Dermis blood vessel endothelial cell (primary cell): ENCODE measurements at regions not wholly inside any gene's neighbourhood (a gene's known extent, or its start where the extent isn't known, plus 50 kb on each side); places are given as distances from the start of the nearest gene placed in this dataset.
"Not testable (repeated sequence)": the region's sequence is repeated elsewhere in the genome, so short reads cannot be mapped to it uniquely, and the experiment has no call there.

Experiments used
- DNase-seq: peaks from one replicate; pipeline ENCODE4 v3.0.0; 2010

GRCh38 chr12:23282701-23283100 lies 657.7 kb downstream of the ETNK1 start:
- DNase-seq, result no peak

- not testable (repeated sequence) for DNase-seq
These were observed 661.0 kb downstream of the ETNK1 start for GRCh38 chr12:23285764-23286530.

DNA sequence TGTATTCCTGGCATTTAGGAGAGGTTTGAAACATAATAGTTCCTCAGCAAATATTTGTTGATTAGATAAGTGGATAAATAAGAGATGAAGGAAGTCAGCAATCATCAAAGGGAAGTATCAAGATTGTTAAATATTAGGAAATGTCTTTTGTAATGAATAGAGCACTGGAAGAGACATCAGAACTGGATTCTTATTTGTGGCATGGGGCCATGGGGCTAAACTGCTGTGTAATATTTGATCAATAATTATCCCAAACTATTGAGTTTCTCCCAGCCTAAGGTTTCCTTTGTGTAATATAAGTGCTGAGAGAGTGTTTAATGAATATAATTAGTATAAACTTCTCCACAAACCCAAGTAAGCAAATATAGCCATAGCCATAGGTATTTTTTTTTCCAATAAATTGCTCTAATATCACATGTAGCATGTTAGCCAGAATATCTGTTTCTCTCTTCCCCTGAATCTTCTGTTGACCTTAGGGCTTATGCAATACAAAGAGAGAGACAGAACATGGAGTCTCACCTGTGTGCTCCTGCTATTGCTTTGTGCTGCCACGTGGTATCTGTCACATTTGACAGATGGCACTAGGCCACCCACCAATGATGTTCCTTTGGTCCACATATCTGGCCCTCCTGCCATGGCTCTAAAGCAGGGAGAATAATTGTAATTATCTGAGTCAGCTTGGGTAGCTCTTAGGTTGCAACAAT lies 658.7 kb downstream of the SOX5 start:
- no peak for DNase-seq

GRCh38 chr12:23303220-23303619 lies 646.2 kb downstream of the SOX5 start:
- DNase-seq, result no peak

- no peak for DNase-seq
These were observed 645.6 kb downstream of the SOX5 start for GRCh38 chr12:23303821-23304220.

DNA sequence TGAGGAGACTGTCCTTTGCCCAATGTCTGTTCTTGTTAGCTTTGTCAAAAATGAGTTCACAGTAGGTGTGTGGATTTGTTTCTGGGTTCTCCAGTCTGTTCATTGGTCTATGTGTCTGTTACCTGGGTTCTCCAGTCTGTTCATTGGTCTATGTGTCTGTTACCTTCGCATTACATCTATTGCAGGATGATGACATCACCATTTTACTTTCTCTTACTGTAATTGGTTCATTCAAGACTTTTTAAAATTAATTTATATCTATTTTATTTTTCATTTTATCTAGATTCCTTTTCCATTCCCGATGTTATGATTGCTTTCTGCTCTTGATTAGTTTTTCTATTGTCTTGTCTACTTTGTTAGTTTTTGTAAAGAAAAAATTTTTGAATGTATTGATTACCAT lies 615.5 kb downstream of the SOX5 start:
- no peak for DNase-seq

DNA sequence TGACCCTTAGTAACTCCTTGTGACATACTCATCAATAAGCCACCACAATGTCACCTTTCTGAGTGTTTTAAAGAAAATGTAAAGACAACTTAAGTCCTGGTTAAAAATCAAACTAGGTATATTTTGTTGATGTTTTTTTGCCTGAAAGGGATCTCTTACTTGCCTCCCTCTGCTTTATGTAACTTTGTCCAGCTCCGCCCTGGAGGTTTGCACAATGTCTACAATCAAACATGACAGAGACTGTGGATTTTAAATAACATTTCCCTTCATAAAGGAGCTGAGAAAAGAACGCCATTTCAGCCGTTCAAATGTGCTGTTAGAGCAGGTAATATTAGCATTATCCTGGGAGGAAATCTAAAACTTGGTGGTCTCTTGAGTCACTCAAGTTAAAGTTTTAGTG lies 613.9 kb downstream of the SOX5 start:
- DNase-seq, result no peak

DNA sequence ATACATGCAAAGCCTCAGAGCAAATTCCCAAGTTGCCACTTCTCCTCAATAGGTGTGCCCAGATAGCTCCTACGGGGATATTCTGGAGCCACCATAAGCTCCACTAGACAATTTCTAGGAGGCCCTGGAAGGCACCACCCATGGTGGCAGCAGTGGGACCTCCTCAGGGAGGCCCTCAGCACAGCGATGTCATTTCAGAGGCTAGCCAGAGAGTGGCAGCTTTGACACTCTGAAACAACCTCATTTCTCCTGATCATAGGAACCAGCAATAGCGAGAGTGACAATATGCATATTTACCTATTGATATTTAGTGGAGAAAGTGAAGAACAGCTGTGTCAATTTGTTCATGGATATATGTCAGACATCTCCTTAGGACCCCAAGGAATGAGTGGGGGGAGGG lies 612.3 kb downstream of the SOX5 start:
- no peak for DNase-seq

- DNase-seq, result no peak
These were observed 609.1 kb downstream of the SOX5 start for GRCh38 chr12:23340351-23340750.

DNA sequence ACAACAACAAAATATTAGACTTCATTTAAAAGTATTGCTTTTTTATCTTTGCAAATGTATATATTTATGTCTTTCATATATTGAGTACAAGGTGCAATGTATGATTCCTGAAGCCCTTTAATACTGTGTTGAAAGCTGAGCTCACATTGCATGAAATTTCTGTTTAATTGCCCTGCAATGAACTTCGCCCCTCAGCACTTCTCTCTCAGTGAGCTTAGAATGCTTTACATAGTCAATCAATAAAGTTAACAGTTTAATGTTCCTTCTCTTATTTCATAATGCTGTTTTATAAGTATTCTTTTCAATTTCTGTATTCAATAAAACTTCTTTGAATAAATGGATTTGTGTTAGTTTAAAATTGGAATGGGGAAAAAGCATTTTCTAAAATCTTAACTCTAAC lies 607.1 kb downstream of the SOX5 start:
- DNase-seq, result no peak

DNA sequence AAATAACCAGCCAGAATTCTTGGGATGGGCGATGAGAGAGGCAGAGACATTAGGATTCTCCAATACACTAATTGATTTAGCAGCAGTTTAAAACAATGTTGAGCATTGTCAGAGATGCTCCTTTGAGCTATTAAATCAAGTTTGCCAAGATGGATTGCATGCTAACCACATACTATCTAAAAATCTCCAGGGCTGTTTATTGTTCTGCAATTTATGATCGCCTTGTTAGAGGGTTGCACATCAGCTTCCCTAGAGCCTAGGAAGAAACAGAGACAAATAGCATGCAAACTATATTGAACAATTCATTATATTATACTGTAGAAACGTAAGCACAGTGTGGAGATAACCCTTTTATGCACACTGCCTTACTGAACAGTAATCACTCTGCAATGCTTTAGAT lies 599.9 kb downstream of the SOX5 start:
- no peak for DNase-seq

GRCh38 chr12:23350808-23351207 lies 598.7 kb downstream of the SOX5 start:
- no peak for DNase-seq

- DNase-seq, result no peak
These were observed 596.8 kb downstream of the SOX5 start for GRCh38 chr12:23352670-23353069.

DNA sequence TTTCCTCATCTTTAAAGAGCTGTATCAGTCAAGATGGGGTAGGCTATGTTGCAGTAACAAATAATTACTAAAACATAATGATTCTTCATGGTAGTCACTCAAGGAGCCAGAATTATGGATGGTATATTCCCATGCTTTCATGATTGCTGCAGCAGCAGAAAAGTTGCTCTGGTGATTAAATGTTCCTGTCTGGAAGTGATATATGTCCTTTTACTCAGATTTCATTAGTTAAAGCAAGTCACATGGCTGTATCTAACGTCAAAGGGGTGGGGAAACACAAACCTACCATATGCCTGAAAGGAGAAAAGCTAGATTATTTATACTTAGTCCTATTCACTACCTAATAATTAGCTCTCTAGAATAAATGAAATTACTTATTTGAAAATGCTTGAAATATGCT lies 594.7 kb downstream of the SOX5 start:
- DNase-seq, result no peak

DNA sequence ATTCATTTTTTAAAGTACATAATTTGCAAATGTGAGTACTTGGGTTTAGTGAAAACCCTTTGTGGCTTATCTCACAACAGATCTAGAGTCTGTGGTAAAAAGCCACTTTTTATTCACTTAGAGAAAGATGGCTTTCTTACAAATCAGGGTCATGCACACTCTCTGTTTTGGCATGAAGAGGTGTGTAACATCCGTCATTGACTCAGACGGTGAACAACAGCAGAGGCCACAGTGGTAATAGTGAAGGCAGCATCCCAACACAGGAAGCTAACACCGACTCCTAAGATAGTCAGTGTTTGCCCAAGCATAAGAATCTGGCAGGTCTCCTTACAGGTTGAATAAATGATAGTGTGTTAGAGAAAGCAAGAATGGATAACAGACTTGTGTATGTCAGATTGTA lies 593.0 kb downstream of the SOX5 start:
- no peak for DNase-seq

DNA sequence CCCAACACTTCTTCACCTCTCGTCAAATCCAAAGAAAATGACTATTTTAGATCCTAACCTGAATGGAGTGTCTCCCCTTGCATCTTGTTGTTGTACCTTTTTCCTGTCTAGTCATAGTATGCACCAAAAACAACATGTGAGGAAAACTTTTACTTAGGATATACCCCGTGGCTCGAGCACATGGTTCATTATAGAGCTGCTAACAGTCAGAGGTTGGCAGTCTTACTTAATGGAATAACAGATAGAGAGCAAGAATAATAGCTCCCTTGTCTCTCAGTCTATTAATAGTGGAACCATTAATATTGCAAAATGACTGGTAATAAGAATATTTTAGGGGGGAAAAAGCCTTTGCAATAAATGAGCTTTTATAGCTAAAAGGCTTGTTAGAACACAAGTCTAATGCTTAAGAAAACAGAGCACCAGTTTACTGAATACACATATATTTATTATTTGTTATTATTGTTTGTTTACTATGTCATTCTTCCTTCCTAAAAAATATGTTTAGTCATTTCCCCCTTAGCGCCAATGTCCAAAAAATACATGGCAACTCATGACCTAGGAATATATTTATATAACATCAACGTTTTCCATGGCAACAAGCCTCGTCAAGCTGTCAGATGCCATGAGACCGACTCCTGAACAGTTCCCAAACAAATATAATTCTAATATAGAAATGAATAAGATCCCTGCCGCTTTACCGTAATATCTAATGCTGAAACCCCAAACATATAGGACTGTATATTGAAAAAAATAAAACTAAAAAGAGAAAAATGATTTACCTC lies 592.4 kb downstream of the SOX5 start:
- no peak for DNase-seq

- DNase-seq, result no peak
These were observed 589.3 kb downstream of the SOX5 start for GRCh38 chr12:23359975-23360701.

DNA sequence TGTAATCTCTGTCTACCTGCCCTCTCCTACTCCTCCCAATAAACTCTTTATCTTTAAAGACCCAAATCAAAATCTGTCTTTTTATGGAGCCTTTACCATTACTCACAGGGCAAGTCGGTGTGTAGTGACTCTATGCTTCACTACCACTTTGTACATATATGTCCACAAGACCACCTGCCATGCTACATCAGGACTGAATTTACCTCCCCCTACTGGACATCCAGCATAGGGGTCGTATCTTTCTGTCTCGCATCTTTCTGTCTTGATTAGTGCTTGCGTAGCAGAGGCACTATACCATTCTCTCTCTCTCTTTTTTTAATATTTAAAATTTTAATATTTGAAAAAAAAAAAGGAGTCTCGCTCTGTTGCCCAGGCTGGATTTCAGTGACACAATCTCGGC lies 587.5 kb downstream of the SOX5 start:
- no peak for DNase-seq

- no peak for DNase-seq
These were observed 580.9 kb downstream of the SOX5 start for GRCh38 chr12:23368590-23368989.

- DNase-seq, result no peak
These were observed 573.8 kb downstream of the SOX5 start for GRCh38 chr12:23375621-23376020.

DNA sequence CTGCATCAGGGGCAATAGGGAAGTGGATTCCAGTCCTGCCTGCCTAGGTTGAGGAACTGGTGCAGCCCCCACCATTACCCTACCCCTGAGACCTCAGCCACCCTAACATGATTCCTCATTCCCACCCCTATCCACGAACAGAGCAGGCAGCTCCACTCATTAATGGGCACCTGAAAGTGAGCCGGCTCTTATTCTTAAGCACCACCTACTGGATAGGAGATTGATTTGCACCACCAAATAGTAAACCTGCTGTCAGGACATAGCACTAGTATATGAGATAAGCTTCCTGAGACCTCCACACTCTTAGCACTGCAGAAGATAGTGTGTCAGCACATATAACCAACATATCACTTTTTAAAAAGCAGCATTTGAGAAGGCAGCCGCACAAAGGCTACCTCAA lies 573.2 kb downstream of the SOX5 start:
- DNase-seq, result no peak

- no peak for DNase-seq
These were observed 568.9 kb downstream of the SOX5 start for GRCh38 chr12:23380419-23381100.
